ENCODE measurements at regions not wholly inside any gene's neighbourhood (a gene's known extent, or its start where the extent isn't known, plus 50 kb on each side); places are given as distances from the start of the nearest gene placed in this dataset.

DNA sequence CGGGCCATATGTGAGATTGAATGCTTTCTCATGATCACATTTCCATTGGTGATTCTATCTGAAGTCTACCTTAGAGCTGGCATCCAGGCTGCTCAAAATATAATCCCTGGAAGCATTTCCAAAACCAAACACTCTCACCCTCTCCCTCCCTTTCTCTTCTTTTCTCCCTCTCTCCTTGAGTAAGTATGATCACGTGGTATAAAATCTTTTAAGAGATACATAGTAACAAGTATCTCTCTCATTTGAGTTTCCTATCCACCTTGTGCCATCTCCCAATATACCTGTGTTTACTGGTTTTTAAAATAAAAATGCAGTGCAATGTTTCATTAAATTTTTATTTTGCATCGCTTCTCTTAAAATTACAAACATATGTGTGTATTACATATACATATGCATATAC lies 350.9 kb upstream of the KCNH8 start:
- Histone ChIP-seq H3K9me3 (ENCODE audit: control insufficient read depth, low read length) (no peaks in the 10 kb centered on the region), H3K4me2 (ENCODE audit: low read length) (no peak overlapping the region), H3K27ac (no peak overlapping the region), H3K79me2 (no peaks in the 10 kb centered on the region), H3K4me3 (ENCODE audit: low read depth, low read length) (no peak overlapping the region), H3K36me3 (ENCODE audit: control insufficient read depth, insufficient read depth, low read length) (no peaks in the 10 kb centered on the region), H3K27me3 (ENCODE audit: control insufficient read depth, insufficient read depth, low read length) (no peaks in the 10 kb centered on the region), H3K9ac (no peak overlapping the region), H2AFZ (no peak overlapping the region), H3K4me1 (no peaks in the 10 kb centered on the region)
- TF ChIP-seq CTCF (IDR thresholded peaks at IDR 0.05): no peak

GRCh38 chr3:18795078-18795477 lies 353.2 kb upstream of the KCNH8 start:
- Histone ChIP-seq H2AFZ (no peak overlapping the region), H3K9me3 (ENCODE audit: control insufficient read depth, low read length) (no peaks in the 10 kb centered on the region), H3K4me1 (no peaks in the 10 kb centered on the region), H3K79me2 (no peaks in the 10 kb centered on the region), H3K27me3 (ENCODE audit: control insufficient read depth, insufficient read depth, low read length) (no peaks in the 10 kb centered on the region), H3K9ac (no peak overlapping the region), H3K4me2 (ENCODE audit: low read length) (no peak overlapping the region), H3K27ac (no peak overlapping the region), H3K4me3 (ENCODE audit: low read depth, low read length) (no peak overlapping the region), H3K36me3 (ENCODE audit: control insufficient read depth, insufficient read depth, low read length) (no peaks in the 10 kb centered on the region)
- TF ChIP-seq CTCF (IDR thresholded peaks at IDR 0.05): no peak

- no peaks in the 10 kb centered on the region for H3K79me2 ChIP-seq
- no peak overlapping the region for H2AFZ ChIP-seq
- H3K9ac ChIP-seq: no peak overlapping the region
- H3K4me1 ChIP-seq: no peaks in the 10 kb centered on the region
- H3K36me3 ChIP-seq (ENCODE audit: control insufficient read depth, insufficient read depth, low read length): no peaks in the 10 kb centered on the region
- no peak overlapping the region for H3K4me2 ChIP-seq (ENCODE audit: low read length)
- H3K9me3 ChIP-seq (ENCODE audit: control insufficient read depth, low read length): no peaks in the 10 kb centered on the region
- TF ChIP-seq CTCF (IDR thresholded peaks at IDR 0.05): no peak
- H3K27ac ChIP-seq: no peak overlapping the region
- H3K27me3 ChIP-seq (ENCODE audit: control insufficient read depth, insufficient read depth, low read length): no peaks in the 10 kb centered on the region
- no peak overlapping the region for H3K4me3 ChIP-seq (ENCODE audit: low read depth, low read length)
Measured at GRCh38 chr3:18791752-18792151, 356.6 kb upstream of the KCNH8 start.

- H3K27ac ChIP-seq: no peak overlapping the region
- H3K4me2 ChIP-seq (ENCODE audit: low read length): no peak overlapping the region
- H2AFZ ChIP-seq: no peak overlapping the region
- no peaks in the 10 kb centered on the region for H3K79me2 ChIP-seq
- H3K9me3 ChIP-seq (ENCODE audit: control insufficient read depth, low read length): no peaks in the 10 kb centered on the region
- no peaks in the 10 kb centered on the region for H3K27me3 ChIP-seq (ENCODE audit: control insufficient read depth, insufficient read depth, low read length)
- H3K4me1 ChIP-seq: no peaks in the 10 kb centered on the region
- no peak overlapping the region for H3K9ac ChIP-seq
- TF ChIP-seq CTCF (IDR thresholded peaks at IDR 0.05): no peak
- no peaks in the 10 kb centered on the region for H3K36me3 ChIP-seq (ENCODE audit: control insufficient read depth, insufficient read depth, low read length)
- no peak overlapping the region for H3K4me3 ChIP-seq (ENCODE audit: low read depth, low read length)
Measured at GRCh38 chr3:18791182-18791581, 357.1 kb upstream of the KCNH8 start.

- Histone ChIP-seq H3K27me3 (ENCODE audit: control insufficient read depth, insufficient read depth, low read length) (no peaks in the 10 kb centered on the region), H3K4me1 (no peaks in the 10 kb centered on the region), H3K79me2 (no peaks in the 10 kb centered on the region), H3K4me3 (ENCODE audit: low read depth, low read length) (no peak overlapping the region), H2AFZ (no peak overlapping the region), H3K36me3 (ENCODE audit: control insufficient read depth, insufficient read depth, low read length) (no peaks in the 10 kb centered on the region), H3K9ac (no peak overlapping the region), H3K9me3 (ENCODE audit: control insufficient read depth, low read length) (no peaks in the 10 kb centered on the region), H3K27ac (no peak overlapping the region), H3K4me2 (ENCODE audit: low read length) (no peak overlapping the region)
- no peak for TF ChIP-seq CTCF (IDR thresholded peaks at IDR 0.05)
Measured at GRCh38 chr3:18790384-18790783, 357.9 kb upstream of the KCNH8 start.

Measured in parathyroid adenoma (tissue), 2 donors.